ENCODE measurements at regions not wholly inside any gene's neighbourhood (a gene's known extent, or its start where the extent isn't known, plus 50 kb on each side); places are given as distances from the start of the nearest gene placed in this dataset.

DNA sequence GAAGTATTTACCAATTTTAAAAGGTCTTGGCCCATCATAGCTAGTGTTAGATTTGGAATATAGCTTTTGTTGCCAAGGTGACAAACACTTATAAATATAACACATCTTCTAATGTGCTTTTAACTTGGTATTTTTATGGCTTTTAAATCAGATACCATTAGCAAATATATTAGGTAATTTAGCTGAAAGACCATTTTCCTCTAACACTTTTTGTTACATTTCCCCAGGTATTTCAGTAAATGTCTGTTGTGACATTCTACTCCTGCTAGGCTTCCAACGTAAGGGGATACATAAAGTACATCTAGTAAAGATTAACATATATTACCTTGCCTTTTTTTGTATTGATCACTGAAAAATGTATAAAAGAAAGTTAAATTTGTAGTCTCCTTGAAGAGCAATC lies 75.0 kb upstream of the SEM1 start:
- no peak overlapping the region for H3K4me3 ChIP-seq (ENCODE audit: low read depth, low read length)
- no peak for DNase-seq (ENCODE audit: low read depth, low spot score)
- TF ChIP-seq, protein P1, sequence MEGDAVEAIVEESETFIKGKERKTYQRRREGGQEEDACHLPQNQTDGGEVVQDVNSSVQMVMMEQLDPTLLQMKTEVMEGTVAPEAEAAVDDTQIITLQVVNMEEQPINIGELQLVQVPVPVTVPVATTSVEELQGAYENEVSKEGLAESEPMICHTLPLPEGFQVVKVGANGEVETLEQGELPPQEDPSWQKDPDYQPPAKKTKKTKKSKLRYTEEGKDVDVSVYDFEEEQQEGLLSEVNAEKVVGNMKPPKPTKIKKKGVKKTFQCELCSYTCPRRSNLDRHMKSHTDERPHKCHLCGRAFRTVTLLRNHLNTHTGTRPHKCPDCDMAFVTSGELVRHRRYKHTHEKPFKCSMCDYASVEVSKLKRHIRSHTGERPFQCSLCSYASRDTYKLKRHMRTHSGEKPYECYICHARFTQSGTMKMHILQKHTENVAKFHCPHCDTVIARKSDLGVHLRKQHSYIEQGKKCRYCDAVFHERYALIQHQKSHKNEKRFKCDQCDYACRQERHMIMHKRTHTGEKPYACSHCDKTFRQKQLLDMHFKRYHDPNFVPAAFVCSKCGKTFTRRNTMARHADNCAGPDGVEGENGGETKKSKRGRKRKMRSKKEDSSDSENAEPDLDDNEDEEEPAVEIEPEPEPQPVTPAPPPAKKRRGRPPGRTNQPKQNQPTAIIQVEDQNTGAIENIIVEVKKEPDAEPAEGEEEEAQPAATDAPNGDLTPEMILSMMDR (IDR thresholded peaks at IDR 0.05; ENCODE audit: low read depth, low read length) = no peak
- in situ Hi-C loops (cut with HindIII; ENCODE audit: low sequenced_read_pairs) = no loop called here

DNA sequence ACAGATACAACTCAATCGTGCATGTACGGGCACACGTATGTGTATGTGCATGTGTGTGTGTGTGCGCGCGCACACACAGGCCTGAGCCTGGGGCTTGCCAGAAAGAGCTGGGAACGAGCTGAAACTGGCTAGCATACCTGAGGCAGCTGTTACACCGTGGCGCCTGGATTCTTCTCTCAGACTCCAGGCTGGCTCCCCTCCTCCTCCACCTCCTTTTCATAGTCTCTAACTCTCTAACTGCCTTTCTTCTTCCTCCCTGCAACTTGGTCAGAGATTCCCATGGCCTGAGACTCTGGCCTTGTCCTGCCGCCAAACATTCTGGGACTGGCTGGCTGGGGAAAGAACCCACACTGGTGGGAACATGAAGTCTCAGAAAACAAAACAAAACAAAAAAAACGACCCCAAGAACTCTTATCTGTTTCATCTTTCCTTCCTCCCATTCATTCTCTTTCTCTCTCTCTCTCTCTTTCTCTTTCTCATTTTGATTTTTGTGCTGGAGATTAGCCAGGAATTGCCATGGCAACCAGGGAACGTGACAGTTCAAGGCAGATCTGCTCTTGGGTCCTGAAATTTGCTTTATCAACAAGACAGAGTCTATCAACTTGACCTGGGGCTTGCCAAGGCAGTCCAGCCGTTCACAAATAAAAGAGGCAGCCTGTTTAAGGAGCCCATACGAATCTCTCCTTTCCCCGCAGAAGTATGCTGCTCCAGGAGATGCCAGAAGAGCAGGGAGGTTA lies 76.8 kb upstream of the SEM1 start:
- no peak for DNase-seq (ENCODE audit: low read depth, low spot score)
- no peak overlapping the region for H3K4me3 ChIP-seq (ENCODE audit: low read depth, low read length)
- in situ Hi-C loops (cut with HindIII; ENCODE audit: low sequenced_read_pairs) = no loop called here
- TF ChIP-seq, protein P1 (IDR thresholded peaks at IDR 0.05; ENCODE audit: low read depth, low read length) = no peak

DNA sequence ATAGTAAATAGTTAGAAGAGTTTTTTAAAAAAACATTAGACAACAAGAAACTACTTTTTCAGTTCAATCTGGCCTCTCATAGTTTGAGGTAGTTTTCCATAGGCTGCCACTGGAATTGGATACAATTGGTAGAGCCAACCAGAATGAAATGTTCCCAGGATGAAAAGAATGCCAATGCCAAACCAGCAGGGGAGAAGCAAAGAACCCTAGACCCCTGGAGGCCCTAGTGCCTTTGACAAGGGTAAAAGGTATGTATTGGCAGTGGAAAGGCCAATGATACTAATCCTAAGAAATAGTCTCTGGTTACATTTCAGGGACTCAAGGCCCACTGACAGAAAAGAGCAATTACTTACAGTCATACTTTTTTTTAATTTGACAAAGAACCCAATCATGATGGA lies 77.4 kb upstream of the SEM1 start:
- TF ChIP-seq, protein P1 (IDR thresholded peaks at IDR 0.05; ENCODE audit: low read depth, low read length) = no peak
- DNase-seq (ENCODE audit: low read depth, low spot score) = no peak
- no peak overlapping the region for H3K4me3 ChIP-seq (ENCODE audit: low read depth, low read length)
- in situ Hi-C loops (cut with HindIII; ENCODE audit: low sequenced_read_pairs) = no loop called here

DNA sequence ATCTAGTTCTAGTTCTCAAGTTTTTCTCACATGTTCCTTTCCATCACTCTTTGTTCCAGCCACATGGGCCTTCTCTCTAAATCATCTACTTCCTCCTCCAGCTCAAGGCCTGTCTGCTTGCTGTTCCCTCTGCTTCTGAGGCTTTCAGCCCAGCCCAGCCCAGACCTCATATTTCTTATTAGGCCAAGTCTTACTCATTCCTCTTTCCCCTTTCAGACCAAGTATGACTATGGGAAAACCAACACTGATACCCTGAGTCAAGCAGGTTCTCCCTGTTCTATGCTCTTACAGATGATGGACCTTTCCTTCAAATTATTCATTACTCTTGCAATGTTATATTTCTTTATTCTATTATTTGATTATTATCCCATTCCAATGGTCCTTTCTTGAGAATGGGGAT lies 80.3 kb upstream of the SEM1 start:
- in situ Hi-C loops (cut with HindIII; ENCODE audit: low sequenced_read_pairs) = no loop called here
- DNase-seq (ENCODE audit: low read depth, low spot score) = no peak
- H3K4me3 ChIP-seq (ENCODE audit: low read depth, low read length) = no peak overlapping the region
- TF ChIP-seq, protein P1 (IDR thresholded peaks at IDR 0.05; ENCODE audit: low read depth, low read length) = no peak

DNA sequence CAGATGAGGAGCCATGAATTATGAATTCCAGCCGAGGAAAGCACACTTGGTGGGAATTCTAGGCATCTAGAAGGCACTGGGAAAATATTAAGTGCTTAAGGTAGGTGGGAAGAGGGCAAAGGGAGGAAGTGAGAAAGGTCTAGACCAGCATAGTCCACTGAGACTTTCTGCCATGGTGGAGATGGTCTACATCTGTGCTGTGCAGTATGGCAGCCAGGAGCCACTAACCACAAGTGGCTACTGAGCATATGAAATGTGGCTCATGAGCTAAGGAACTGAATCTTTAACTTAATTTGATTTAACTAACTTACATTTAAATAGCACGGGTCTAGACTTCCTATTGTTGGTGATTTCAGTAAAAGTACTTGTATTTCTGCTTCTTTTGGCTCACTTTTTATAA lies 82.5 kb upstream of the SEM1 start:
- in situ Hi-C loops (cut with HindIII; ENCODE audit: low sequenced_read_pairs) = no loop called here
- TF ChIP-seq, protein P1 (IDR thresholded peaks at IDR 0.05; ENCODE audit: low read depth, low read length) = no peak
- no peak for DNase-seq (ENCODE audit: low read depth, low spot score)
- H3K4me3 ChIP-seq (ENCODE audit: low read depth, low read length) = no peak overlapping the region

DNA sequence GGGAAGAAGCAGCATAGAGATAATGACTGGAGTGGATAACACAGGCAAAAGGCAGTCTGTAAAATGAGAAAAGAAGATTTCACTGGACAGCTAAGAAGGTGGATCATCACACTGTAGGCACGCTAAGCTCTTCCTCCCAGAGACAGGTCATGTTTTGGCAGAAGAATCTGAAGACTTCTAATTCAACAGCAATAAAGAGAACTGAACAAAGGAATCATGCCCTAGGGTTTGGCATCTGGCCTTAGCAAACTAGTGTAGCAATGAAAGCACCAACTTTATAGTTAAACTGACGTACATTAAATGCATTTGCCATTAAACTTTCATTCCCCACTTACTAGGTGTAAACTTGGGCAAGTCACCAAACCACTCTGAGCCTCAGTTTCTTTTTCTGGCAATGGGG lies 84.4 kb upstream of the SEM1 start:
- H3K4me3 ChIP-seq (ENCODE audit: low read depth, low read length) = no peak overlapping the region
- in situ Hi-C loops (cut with HindIII; ENCODE audit: low sequenced_read_pairs) = no loop called here
- TF ChIP-seq, protein P1 (IDR thresholded peaks at IDR 0.05; ENCODE audit: low read depth, low read length) = no peak
- DNase-seq (ENCODE audit: low read depth, low spot score) = no peak

Data from astrocyte of the spinal cord (primary cell).